H9 (cell line): ENCODE measurements at regions not wholly inside any gene's neighbourhood (a gene's known extent, or its start where the extent isn't known, plus 50 kb on each side); places are given as distances from the start of the nearest gene placed in this dataset.

Source experiments
- DNase-seq: peaks from one replicate; pipeline ENCODE4 v3.0.0-alpha.2; 2017
- H2AFZ ChIP-seq: one replicate; pipeline ENCODE4 v1.6.1; 2013; ENCODE audit warnings: mild to moderate bottlenecking, low read length, control low read depth, moderate library complexity
- H2AK5ac ChIP-seq: 2 replicates; pipeline ENCODE4 v1.6.1; 2013; ENCODE audit warnings: low read length, control low read depth, mixed read lengths; ENCODE audit not compliant: insufficient read length
- H2BK120ac ChIP-seq: one replicate; pipeline ENCODE4 v1.6.1; 2013; ENCODE audit warnings: low read depth, mild to moderate bottlenecking, low read length, control low read depth, inconsistent platforms; ENCODE audit not compliant: poor library complexity, severe bottlenecking
- H2BK12ac ChIP-seq: 2 replicates; pipeline ENCODE4 v1.6.1; 2013; ENCODE audit warnings: low read length, control low read depth, mixed read lengths, low read depth; ENCODE audit not compliant: insufficient read length
- H2BK15ac ChIP-seq: 2 replicates; pipeline ENCODE4 v1.6.1; 2013; ENCODE audit warnings: low read depth, low read length, control low read depth
- H2BK20ac ChIP-seq: one replicate; pipeline ENCODE4 v1.6.1; 2013; ENCODE audit warnings: low read depth, mild to moderate bottlenecking, low read length, control low read depth, inconsistent platforms; ENCODE audit not compliant: poor library complexity, severe bottlenecking
- H2BK5ac ChIP-seq: 2 replicates; pipeline ENCODE4 v1.6.1; 2013; ENCODE audit warnings: low read length, control low read depth, mixed read lengths; ENCODE audit not compliant: insufficient read length
- H3K14ac ChIP-seq: 2 replicates; pipeline ENCODE4 v1.6.1; 2013; ENCODE audit warnings: low read length, control low read depth; ENCODE audit not compliant: insufficient read depth
- H3K18ac ChIP-seq: 2 replicates; pipeline ENCODE4 v1.6.1; 2013; ENCODE audit warnings: low read depth, mild to moderate bottlenecking, mixed read lengths, low read length, control low read depth; ENCODE audit not compliant: insufficient read length
- H3K23ac ChIP-seq: 2 replicates; pipeline ENCODE4 v1.6.1; 2013; ENCODE audit warnings: low read length, control low read depth, mixed read lengths, low read depth; ENCODE audit not compliant: insufficient read length
- H3K23me2 ChIP-seq: 2 replicates; pipeline ENCODE4 v1.6.1; 2013; ENCODE audit warnings: low read depth, mild to moderate bottlenecking, mixed read lengths, low read length, control low read depth; ENCODE audit not compliant: insufficient read length, poor library complexity, severe bottlenecking
- H3K27ac ChIP-seq: 2 replicates; pipeline ENCODE4 v1.5.1; 2013; ENCODE audit warnings: low read length, control low read depth, mixed read lengths, low read depth; ENCODE audit not compliant: insufficient read length
- H3K27me3 ChIP-seq: 2 replicates; pipeline ENCODE4 v1.6.1; 2013; ENCODE audit warnings: low read length, control low read depth, inconsistent platforms; ENCODE audit not compliant: insufficient read depth
- H3K4ac ChIP-seq: 2 replicates; pipeline ENCODE4 v1.6.1; 2013; ENCODE audit warnings: low read depth, mild to moderate bottlenecking, control low read depth, inconsistent platforms, low read length, moderate library complexity
- H3K4me1 ChIP-seq: 2 replicates; pipeline ENCODE4 v1.6.1; 2013; ENCODE audit warnings: low read length, control low read depth, inconsistent platforms; ENCODE audit not compliant: insufficient read depth
- H3K4me2 ChIP-seq: 2 replicates; pipeline ENCODE4 v1.6.1; 2013; ENCODE audit warnings: low read length, control low read depth, mixed read lengths; ENCODE audit not compliant: insufficient read length, insufficient read depth
- H3K56ac ChIP-seq: 2 replicates; pipeline ENCODE4 v1.6.1; 2013; ENCODE audit warnings: low read depth, mild to moderate bottlenecking, mixed read lengths, low read length, control low read depth; ENCODE audit not compliant: insufficient read length
- H3K79me1 ChIP-seq: 2 replicates; pipeline ENCODE4 v1.6.1; 2013; ENCODE audit warnings: low read depth, mild to moderate bottlenecking, moderate library complexity, low read length, control low read depth, inconsistent platforms; ENCODE audit not compliant: insufficient read depth, poor library complexity, severe bottlenecking
- H3K79me2 ChIP-seq: 2 replicates; pipeline ENCODE4 v1.6.1; 2013; ENCODE audit warnings: low read length, control low read depth, inconsistent platforms; ENCODE audit not compliant: insufficient read depth
- H3K9ac ChIP-seq: 2 replicates; pipeline ENCODE4 v1.6.1; 2013; ENCODE audit warnings: low read length, control low read depth, mixed read lengths; ENCODE audit not compliant: insufficient read length; ENCODE audit errors: extremely low read depth
- H3K9me3 ChIP-seq: one replicate; pipeline ENCODE4 v1.6.1; 2013; ENCODE audit warnings: low read depth, low read length, inconsistent platforms; ENCODE audit not compliant: control insufficient read depth
- H3T11ph ChIP-seq: one replicate; pipeline ENCODE4 v1.6.1; 2013; ENCODE audit warnings: mild to moderate bottlenecking, low read length, control low read depth, inconsistent platforms
- H4K20me1 ChIP-seq: one replicate; pipeline ENCODE4 v1.6.1; 2013; ENCODE audit not compliant: control insufficient read depth, insufficient read length, insufficient read depth
- H4K5ac ChIP-seq: 2 replicates; pipeline ENCODE4 v1.6.1; 2013; ENCODE audit warnings: low read depth, mild to moderate bottlenecking, mixed read lengths, low read length, control low read depth; ENCODE audit not compliant: insufficient read length
- H4K8ac ChIP-seq: replicated peaks from 2 replicates; pipeline ENCODE4 v1.6.1; 2013; ENCODE audit warnings: low read length, control low read depth, mixed read lengths, low read depth; ENCODE audit not compliant: insufficient read length
- H4K91ac ChIP-seq: 2 replicates; pipeline ENCODE4 v1.6.1; 2013; ENCODE audit warnings: low read depth, mild to moderate bottlenecking, moderate library complexity, mixed read lengths, low read length, control low read depth; ENCODE audit not compliant: insufficient read length
- H3K27ac Mint-ChIP-seq, 3 experiments: 2 replicates in 2 of 3; 3 replicates in 1 of 3; pipeline ENCODE4 v1.8.0; 2020 to 2021; ENCODE audit warnings: mixed read lengths in 3 of 3, mild to moderate bottlenecking in 1 of 3, moderate library complexity in 1 of 3
- H3K27me3 Mint-ChIP-seq: 2 replicates; pipeline ENCODE4 v1.8.0; 2021; ENCODE audit warnings: low read depth, mild to moderate bottlenecking, moderate library complexity, mixed read lengths
- H3K36me3 Mint-ChIP-seq, 3 experiments: 2 replicates in 2 of 3; 3 replicates in 1 of 3; pipeline ENCODE4 v1.8.0; 2020 to 2021; ENCODE audit warnings: low read depth in 3 of 3, mixed read lengths in 3 of 3; ENCODE audit not compliant: insufficient read depth in 1 of 3
- H3K4me1 Mint-ChIP-seq, 2 experiments: 2 replicates each; pipeline ENCODE4 v1.8.0; 2020; ENCODE audit warnings: mixed read lengths in 2 of 2
- H3K4me3 Mint-ChIP-seq, 2 experiments: 2 replicates in 1 of 2; 3 replicates in 1 of 2; pipeline ENCODE4 v1.8.0; 2020 to 2021; ENCODE audit warnings: mild to moderate bottlenecking in 2 of 2, mixed read lengths in 2 of 2, moderate library complexity in 1 of 2
- H3K9me3 Mint-ChIP-seq, 2 experiments: 2 replicates in 1 of 2; 3 replicates in 1 of 2; pipeline ENCODE4 v1.8.0; 2020; ENCODE audit warnings: mild to moderate bottlenecking in 2 of 2, mixed read lengths in 2 of 2, moderate library complexity in 1 of 2
- WGBS: extraction: QIAGEN DNeasy Blood & Tissue Kit; methylation state at CpG from one replicate; pipeline ENCODE4 v1.1.7; 2013; ENCODE audit warnings: missing lambda C conversion rate, low lambda C conversion rate, mixed read lengths; ENCODE audit not compliant: insufficient read length; ENCODE audit errors: extremely low coverage; 5-methylcytosine and 5-hydroxymethylcytosine counted together
- TF ChIP-seq, protein P1 (sequence below): fragments of 200-600 bp; sonication (generic); conservative IDR thresholded peaks from 3 replicates; pipeline ENCODE4 v1.8.0; 2021; ENCODE audit warnings: antibody characterized with exemption, mild to moderate bottlenecking

DNA sequence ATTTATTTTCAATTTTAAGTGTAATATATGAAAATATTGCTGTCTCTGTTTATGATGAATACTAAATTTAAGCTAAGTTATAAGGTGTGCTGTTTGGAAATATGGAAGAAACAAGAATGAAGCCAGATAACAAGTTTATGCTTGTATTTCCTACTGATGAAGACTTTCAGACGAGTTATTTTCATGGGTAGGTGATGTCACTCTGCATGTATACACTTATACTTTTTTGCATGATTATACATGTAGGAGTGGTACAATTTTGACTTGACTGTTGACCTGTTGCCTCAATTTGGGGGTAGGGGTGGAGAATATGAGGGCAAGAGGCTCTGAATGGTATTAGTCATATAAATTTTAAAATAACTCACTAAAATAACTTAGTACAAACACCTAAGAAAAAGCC, 133.7 kb downstream of the HAUS1 start:
- Histone ChIP-seq H3K23ac (no peak overlapping the region), H3K4ac (no peak overlapping the region), H3K4me2 (no peak overlapping the region), H3K4me1 (no peaks in the 10 kb centered on the region), H3K27ac (no peak overlapping the region), H2BK5ac (no peak overlapping the region), H3K79me1 (peaks cover 2% of the 10 kb centered on the region), H2AFZ (no peak overlapping the region), H4K20me1 (no peaks in the 10 kb centered on the region), H3T11ph (no peak overlapping the region), H2BK120ac (no peak overlapping the region), H2BK20ac (no peak overlapping the region), H3K14ac (no peak overlapping the region), H3K79me2 (no peaks in the 10 kb centered on the region; the same call in 1 of the 2 replicates), H3K56ac (no peak overlapping the region), H4K5ac (no peak overlapping the region), H3K27me3 (no peaks in the 10 kb centered on the region), H3K9me3 (no peaks in the 10 kb centered on the region), H2BK12ac (no peak overlapping the region), H2AK5ac (no peak overlapping the region), H2BK15ac (no peak overlapping the region), H3K9ac (no peak overlapping the region), H3K18ac (no peak overlapping the region), H3K23me2 (no peaks in the 10 kb centered on the region), H4K91ac (no peak overlapping the region), H4K8ac (no peak overlapping the region)
- Mint-ChIP-seq H3K9me3 (no peaks in the 10 kb centered on the region), H3K36me3 (peaks cover 0 to 5% (median 3%) of the 10 kb centered on the region in 3 experiments; a peak in 3 of 7 replicates), H3K4me3 (no peak overlapping the region), H3K4me1 (peaks cover 21 to 23% of the 10 kb centered on the region in 2 experiments), H3K27ac (no peak overlapping the region), H3K27me3 (no peaks in the 10 kb centered on the region)
- no CpG with 5 or more reads among the region's 1 CpG for WGBS
- TF ChIP-seq, protein P1, sequence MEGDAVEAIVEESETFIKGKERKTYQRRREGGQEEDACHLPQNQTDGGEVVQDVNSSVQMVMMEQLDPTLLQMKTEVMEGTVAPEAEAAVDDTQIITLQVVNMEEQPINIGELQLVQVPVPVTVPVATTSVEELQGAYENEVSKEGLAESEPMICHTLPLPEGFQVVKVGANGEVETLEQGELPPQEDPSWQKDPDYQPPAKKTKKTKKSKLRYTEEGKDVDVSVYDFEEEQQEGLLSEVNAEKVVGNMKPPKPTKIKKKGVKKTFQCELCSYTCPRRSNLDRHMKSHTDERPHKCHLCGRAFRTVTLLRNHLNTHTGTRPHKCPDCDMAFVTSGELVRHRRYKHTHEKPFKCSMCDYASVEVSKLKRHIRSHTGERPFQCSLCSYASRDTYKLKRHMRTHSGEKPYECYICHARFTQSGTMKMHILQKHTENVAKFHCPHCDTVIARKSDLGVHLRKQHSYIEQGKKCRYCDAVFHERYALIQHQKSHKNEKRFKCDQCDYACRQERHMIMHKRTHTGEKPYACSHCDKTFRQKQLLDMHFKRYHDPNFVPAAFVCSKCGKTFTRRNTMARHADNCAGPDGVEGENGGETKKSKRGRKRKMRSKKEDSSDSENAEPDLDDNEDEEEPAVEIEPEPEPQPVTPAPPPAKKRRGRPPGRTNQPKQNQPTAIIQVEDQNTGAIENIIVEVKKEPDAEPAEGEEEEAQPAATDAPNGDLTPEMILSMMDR = no peak
- DNase-seq = no peak
